ENCODE measurements at regions not wholly inside any gene's neighbourhood (a gene's known extent, or its start where the extent isn't known, plus 50 kb on each side); places are given as distances from the start of the nearest gene placed in this dataset.

GRCh38 chr15:97875513-97876280, 84.8 kb upstream of the ARRDC4 start:
- ChIA-PET CTCF (ENCODE audit: unreplicated experiment) (no interaction called here), POLR2A (interaction anchor here (0.7 kb wide), 1 partner anchor 369 kb away, joined by 3 read pairs; no protein-coding TSS in a partner anchor)
- Histone ChIP-seq H3K27ac (ENCODE audit: low read depth, low read length, poor library complexity, severe bottlenecking) (no peak overlapping the region), H3K4me2 (ENCODE audit: low read length) (no peak overlapping the region), H3K79me2 (ENCODE audit: insufficient read depth, low read depth, low read length) (no peaks in the 10 kb centered on the region), H3K9me3 (ENCODE audit: low read length) (no peaks in the 10 kb centered on the region), H4K20me1 (ENCODE audit: insufficient read depth, low read length) (no peaks in the 10 kb centered on the region), H3K4me3 (ENCODE audit: low read depth, low read length, poor library complexity, severe bottlenecking) (no peak overlapping the region), H2AFZ (ENCODE audit: low read length) (no peak overlapping the region), H3K36me3 (ENCODE audit: insufficient read depth, low read length) (no peaks in the 10 kb centered on the region), H3K4me1 (ENCODE audit: insufficient read depth, low read length, poor library complexity, severe bottlenecking) (no peaks in the 10 kb centered on the region), H3K9me2 (ENCODE audit: insufficient read depth, low read length) (no peaks in the 10 kb centered on the region)
- intact Hi-C loops (cut with micrococcal nuclease; ENCODE audit: unreplicated experiment) = no loop called here
- no peak for DNase-seq (ENCODE audit: low spot score)
- TF ChIP-seq EZH2phosphoT487 (IDR thresholded peaks at IDR 0.05; ENCODE audit: borderline replicate concordance, low read depth, low read length) = no peak
- no peak for TF ChIP-seq CTCF (conservative IDR thresholded peaks at IDR 0.05; ENCODE audit: low read length)
- no TSS peak for BruUV-seq (replicated peaks)

- Histone ChIP-seq H3K9me3 (ENCODE audit: low read length) (no peaks in the 10 kb centered on the region), H3K79me2 (ENCODE audit: insufficient read depth, low read depth, low read length) (no peaks in the 10 kb centered on the region), H3K9me2 (ENCODE audit: insufficient read depth, low read length) (no peaks in the 10 kb centered on the region), H4K20me1 (ENCODE audit: insufficient read depth, low read length) (no peaks in the 10 kb centered on the region), H2AFZ (ENCODE audit: low read length) (no peak overlapping the region), H3K4me1 (ENCODE audit: insufficient read depth, low read length, poor library complexity, severe bottlenecking) (no peaks in the 10 kb centered on the region), H3K36me3 (ENCODE audit: insufficient read depth, low read length) (no peaks in the 10 kb centered on the region), H3K27ac (ENCODE audit: low read depth, low read length, poor library complexity, severe bottlenecking) (no peak overlapping the region), H3K4me2 (ENCODE audit: low read length) (no peak overlapping the region), H3K4me3 (ENCODE audit: low read depth, low read length, poor library complexity, severe bottlenecking) (no peak overlapping the region)
- DNase-seq (ENCODE audit: low spot score) = no peak
- TF ChIP-seq EZH2phosphoT487 (IDR thresholded peaks at IDR 0.05; ENCODE audit: borderline replicate concordance, low read depth, low read length) = no peak
- TF ChIP-seq CTCF (conservative IDR thresholded peaks at IDR 0.05; ENCODE audit: low read length) = no peak
- ChIA-PET POLR2A (no interaction called here), CTCF (ENCODE audit: unreplicated experiment) (no interaction called here)
- no TSS peak for BruUV-seq (replicated peaks)
- intact Hi-C loops (cut with micrococcal nuclease; ENCODE audit: unreplicated experiment) = no loop called here
These were observed 84.2 kb upstream of the ARRDC4 start for GRCh38 chr15:97876281-97876675.

- TF ChIP-seq EZH2phosphoT487 (IDR thresholded peaks at IDR 0.05; ENCODE audit: borderline replicate concordance, low read depth, low read length) (no peak), CTCF (conservative IDR thresholded peaks at IDR 0.05; ENCODE audit: low read length) (no peak)
- CTCF ChIA-PET (ENCODE audit: unreplicated experiment) = no interaction called here
- BruUV-seq (replicated peaks) = no TSS peak
These were observed 79.0 kb upstream of the ARRDC4 start for GRCh38 chr15:97881346-97881965.

More at GRCh38 chr15:97881346-97881965, 79.0 kb upstream of the ARRDC4 start:
- no peak overlapping the region for H3K4me2 ChIP-seq (ENCODE audit: low read length)
- intact Hi-C loops (cut with micrococcal nuclease; ENCODE audit: unreplicated experiment) = no loop called here
- no peaks in the 10 kb centered on the region for H3K9me3 ChIP-seq (ENCODE audit: low read length)
- no peaks in the 10 kb centered on the region for H3K4me1 ChIP-seq (ENCODE audit: insufficient read depth, low read length, poor library complexity, severe bottlenecking)
- H4K20me1 ChIP-seq (ENCODE audit: insufficient read depth, low read length) = no peaks in the 10 kb centered on the region
- no peaks in the 10 kb centered on the region for H3K9me2 ChIP-seq (ENCODE audit: insufficient read depth, low read length)
- no peak overlapping the region for H2AFZ ChIP-seq (ENCODE audit: low read length)
- no peak for DNase-seq (ENCODE audit: low spot score)
- H3K36me3 ChIP-seq (ENCODE audit: insufficient read depth, low read length) = no peaks in the 10 kb centered on the region
- H3K27ac ChIP-seq (ENCODE audit: low read depth, low read length, poor library complexity, severe bottlenecking) = no peak overlapping the region
- no peak overlapping the region for H3K4me3 ChIP-seq (ENCODE audit: low read depth, low read length, poor library complexity, severe bottlenecking)
- H3K79me2 ChIP-seq (ENCODE audit: insufficient read depth, low read depth, low read length) = no peaks in the 10 kb centered on the region
- POLR2A ChIA-PET = no interaction called here
